ENCODE measurements at regions not wholly inside any gene's neighbourhood (a gene's known extent, or its start where the extent isn't known, plus 50 kb on each side); places are given as distances from the start of the nearest gene placed in this dataset.

- no peak for TF ChIP-seq CTCF (IDR thresholded peaks at IDR 0.05)
- ATAC-seq (no peak), DNase-seq (no peak)
- Histone ChIP-seq H3K4me1 (ENCODE audit: low read depth) (no peaks in the 10 kb centered on the region), H3K4me3 (no peak overlapping the region), H3K9me3 (no peaks in the 10 kb centered on the region), H3K36me3 (ENCODE audit: low read depth) (no peaks in the 10 kb centered on the region)
- intact Hi-C loops (cut with DNase I, micrococcal nuclease) = no loop called here
Observed at GRCh38 chr15:29529043-29529442, 259.4 kb upstream of the NSMCE3 start.

DNA sequence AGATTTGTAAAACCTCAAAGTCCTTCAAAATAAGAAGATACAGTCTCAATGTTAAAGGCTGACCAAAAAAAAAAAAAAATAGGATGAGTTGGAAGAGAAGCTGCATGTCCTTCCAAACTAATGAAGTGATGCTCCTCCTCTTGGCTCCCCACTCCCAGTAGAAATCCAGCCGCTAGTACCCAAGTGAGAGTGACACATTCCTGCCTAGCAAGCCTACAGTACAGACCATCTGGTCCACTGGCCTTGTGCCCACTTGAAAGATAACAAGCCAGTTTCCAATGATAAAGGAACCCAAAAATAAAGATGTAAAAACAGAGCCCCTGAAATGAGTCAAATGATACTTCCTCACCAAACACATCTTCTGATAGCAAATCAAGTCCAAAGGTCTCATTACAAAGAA is 258.7 kb upstream of the NSMCE3 start:
- H3K4me3 ChIP-seq = no peak overlapping the region
- H3K9me3 ChIP-seq = no peaks in the 10 kb centered on the region
- no peaks in the 10 kb centered on the region for H3K36me3 ChIP-seq (ENCODE audit: low read depth)
- no peak for TF ChIP-seq CTCF (IDR thresholded peaks at IDR 0.05)
- intact Hi-C loops (cut with DNase I, micrococcal nuclease) = no loop called here
- ATAC-seq = no peak
- no peaks in the 10 kb centered on the region for H3K4me1 ChIP-seq (ENCODE audit: low read depth)
- DNase-seq = no peak

DNA sequence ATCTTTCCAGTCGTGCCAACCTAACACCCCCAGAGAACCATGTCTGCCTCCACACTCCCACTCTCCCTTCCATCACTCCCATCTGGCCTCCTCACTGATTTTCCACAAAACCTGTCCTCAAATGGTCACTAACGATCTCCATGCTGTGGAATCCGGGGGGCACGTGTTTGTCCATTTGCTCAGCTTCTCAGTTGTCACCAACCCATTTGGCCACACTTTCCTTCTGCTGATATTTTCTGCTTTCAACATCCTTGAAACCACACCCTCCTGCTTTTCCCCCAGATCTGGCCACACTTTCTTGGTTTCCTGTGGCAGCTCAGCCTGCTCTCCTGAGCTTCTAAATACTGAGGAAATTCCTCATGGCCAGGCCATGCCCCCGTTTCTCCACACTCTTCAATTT is 257.2 kb upstream of the NSMCE3 start:
- intact Hi-C loops (cut with DNase I, micrococcal nuclease) = no loop called here
- no peak for TF ChIP-seq CTCF (IDR thresholded peaks at IDR 0.05)
- Histone ChIP-seq H3K36me3 (ENCODE audit: low read depth) (no peaks in the 10 kb centered on the region), H3K9me3 (no peaks in the 10 kb centered on the region), H3K4me1 (ENCODE audit: low read depth) (no peaks in the 10 kb centered on the region), H3K4me3 (no peak overlapping the region)
- DNase-seq = no peak
- no peak for ATAC-seq

GRCh38 chr15:29522373-29523276 is 253.0 kb upstream of the NSMCE3 start:
- peak in 1 of 3 donors; percentile 32 for DNase-seq
- intact Hi-C loops (cut with DNase I, micrococcal nuclease) = no loop called here
- H3K4me3 ChIP-seq = no peak overlapping the region
- ATAC-seq = peak; percentile 91
- no peak for TF ChIP-seq CTCF (IDR thresholded peaks at IDR 0.05)
- no peaks in the 10 kb centered on the region for H3K36me3 ChIP-seq (ENCODE audit: low read depth)
- peaks cover 5% of the 10 kb centered on the region for H3K9me3 ChIP-seq
- no peaks in the 10 kb centered on the region for H3K4me1 ChIP-seq (ENCODE audit: low read depth)

GRCh38 chr15:29518442-29518841 is 248.8 kb upstream of the NSMCE3 start:
- Histone ChIP-seq H3K9me3 (peaks cover 5% of the 10 kb centered on the region), H3K36me3 (ENCODE audit: low read depth) (no peaks in the 10 kb centered on the region), H3K4me3 (no peak overlapping the region), H3K4me1 (ENCODE audit: low read depth) (no peaks in the 10 kb centered on the region)
- no peak for TF ChIP-seq CTCF (IDR thresholded peaks at IDR 0.05)
- ATAC-seq = no peak
- DNase-seq = no peak
- intact Hi-C loops (cut with DNase I, micrococcal nuclease) = no loop called here
